SK-N-SH treated with all-trans-retinoic acid at 6 μM for 48 hours (cell line): ENCODE measurements at regions not wholly inside any gene's neighbourhood (a gene's known extent, or its start where the extent isn't known, plus 50 kb on each side); places are given as distances from the start of the nearest gene placed in this dataset.

Source experiments
- ATAC-seq: fragments of 200-7000 bp; cut with Tn5 transposase; 3 replicates; pipeline ENCODE4 v1.9.1; 2020; ENCODE audit warnings: mild to moderate bottlenecking, moderate library complexity
- ARNTL ChIP-seq: fragments of 450-650 bp; formaldehyde crosslinking; IDR thresholded peaks from 2 replicates; pipeline ENCODE4 v1.5.0; 2020; ENCODE audit warnings: low read depth, mild to moderate bottlenecking, moderate library complexity, borderline replicate concordance
- BACH2 ChIP-seq: fragments of 250-450 bp; sonication (Bioruptor Pico); IDR thresholded peaks from 2 replicates; pipeline ENCODE4 v1.9.0; 2021; ENCODE audit warnings: mild to moderate bottlenecking, borderline replicate concordance
- CREB5 ChIP-seq: fragments of 250-450 bp; sonication (Bioruptor Pico); IDR thresholded peaks from 2 replicates; pipeline ENCODE4 v1.5.1; 2020; ENCODE audit warnings: low read depth, mild to moderate bottlenecking, moderate library complexity
- CSDC2 ChIP-seq: fragments of 250-450 bp; sonication (Bioruptor Pico); IDR thresholded peaks from 2 replicates; pipeline ENCODE4 v1.5.0; 2020; ENCODE audit warnings: mild to moderate bottlenecking, moderate library complexity
- CSRNP3 ChIP-seq: fragments of 250-450 bp; sonication (Bioruptor Pico); IDR thresholded peaks from 2 replicates; pipeline ENCODE4 v1.5.1; 2021; ENCODE audit warnings: mild to moderate bottlenecking, moderate library complexity
- ESRRG ChIP-seq: fragments of 250-450 bp; sonication (Bioruptor Pico); IDR thresholded peaks from 2 replicates; pipeline ENCODE4 v1.6.1; 2021; ENCODE audit warnings: mild to moderate bottlenecking
- GLIS3 ChIP-seq: fragments of 250-450 bp; sonication (Bioruptor Pico); IDR thresholded peaks from 2 replicates; pipeline ENCODE4 v1.5.0; 2020; ENCODE audit warnings: mild to moderate bottlenecking, moderate library complexity
- ISL1 ChIP-seq: fragments of 250-450 bp; sonication (Bioruptor Pico); IDR thresholded peaks from 2 replicates; pipeline ENCODE4 v2.1.2; 2022; ENCODE audit warnings: mild to moderate bottlenecking, moderate library complexity
- OSR1 ChIP-seq: fragments of 250-450 bp; sonication (Bioruptor Pico); IDR thresholded peaks from 2 replicates; pipeline ENCODE4 v1.8.0; 2022; ENCODE audit warnings: moderate library complexity, mild to moderate bottlenecking, inconsistent platforms
- PPARA ChIP-seq: fragments of 250-450 bp; sonication (Bioruptor Pico); IDR thresholded peaks from 2 replicates; pipeline ENCODE4 v1.5.0; 2020; ENCODE audit warnings: mild to moderate bottlenecking, borderline replicate concordance
- RARB ChIP-seq: fragments of 250-450 bp; sonication (Bioruptor Pico); IDR thresholded peaks from 2 replicates; pipeline ENCODE4 v1.8.0; 2021; ENCODE audit warnings: mild to moderate bottlenecking, moderate library complexity
- SNAI2 ChIP-seq: fragments of 250-450 bp; sonication (Bioruptor Pico); IDR thresholded peaks from 2 replicates; pipeline ENCODE4 v1.5.0; 2020; ENCODE audit warnings: mild to moderate bottlenecking, moderate library complexity
- TCF4 ChIP-seq: fragments of 250-450 bp; sonication (Bioruptor Pico); IDR thresholded peaks from 2 replicates; pipeline ENCODE4 v1.8.0; 2021; ENCODE audit warnings: mild to moderate bottlenecking, moderate library complexity, borderline replicate concordance
- TOX ChIP-seq: fragments of 250-450 bp; sonication (Bioruptor Pico); IDR thresholded peaks from 2 replicates; pipeline ENCODE4 v1.8.0; 2021; ENCODE audit warnings: mild to moderate bottlenecking, moderate library complexity, borderline replicate concordance
- ZC3H10 ChIP-seq: fragments of 250-450 bp; sonication (Bioruptor Pico); IDR thresholded peaks from 2 replicates; pipeline ENCODE4 v1.5.1; 2021; ENCODE audit warnings: mild to moderate bottlenecking, moderate library complexity
- ZFP3 ChIP-seq: fragments of 250-450 bp; sonication (Bioruptor Pico); IDR thresholded peaks from 2 replicates; pipeline ENCODE4 v1.5.0; 2020; ENCODE audit warnings: mild to moderate bottlenecking, moderate library complexity
- ZFP30 ChIP-seq: fragments of 450-650 bp; formaldehyde crosslinking; IDR thresholded peaks from 2 replicates; pipeline ENCODE4 v1.5.0; 2022; ENCODE audit warnings: mild to moderate bottlenecking, moderate library complexity
- ZNF565 ChIP-seq: fragments of 450-650 bp; formaldehyde crosslinking; conservative IDR thresholded peaks from 2 replicates; pipeline ENCODE4 v1.5.0; 2020; ENCODE audit warnings: low read depth, mild to moderate bottlenecking, moderate library complexity
- ZNF70 ChIP-seq: fragments of 450-650 bp; formaldehyde crosslinking; IDR thresholded peaks from 2 replicates; pipeline ENCODE4 v1.5.0; 2020; ENCODE audit warnings: mild to moderate bottlenecking, moderate library complexity
- ZNF8 ChIP-seq: fragments of 450-650 bp; formaldehyde crosslinking; IDR thresholded peaks from 2 replicates; pipeline ENCODE4 v1.5.0; 2020; ENCODE audit warnings: mild to moderate bottlenecking, moderate library complexity
- TF ChIP-seq, protein P1 (sequence below): fragments of 250-450 bp; sonication (Bioruptor Pico); IDR thresholded peaks from 2 replicates; pipeline ENCODE4 v1.8.0; 2021; ENCODE audit warnings: low read depth, mild to moderate bottlenecking, moderate library complexity, borderline replicate concordance
- TF ChIP-seq, protein P2 (sequence below): fragments of 250-450 bp; sonication (Bioruptor Pico); IDR thresholded peaks from 2 replicates; pipeline ENCODE4 v1.8.0; 2020; ENCODE audit warnings: mild to moderate bottlenecking, moderate library complexity, borderline replicate concordance
- TF ChIP-seq, protein P3 (sequence below): fragments of 250-450 bp; sonication (Bioruptor Pico); IDR thresholded peaks from 2 replicates; pipeline ENCODE4 v1.5.0; 2020; ENCODE audit warnings: mild to moderate bottlenecking, moderate library complexity

GRCh38 chr4:4663028-4663427, 121.2 kb upstream of the STX18 start:
- ATAC-seq = no peak

DNA sequence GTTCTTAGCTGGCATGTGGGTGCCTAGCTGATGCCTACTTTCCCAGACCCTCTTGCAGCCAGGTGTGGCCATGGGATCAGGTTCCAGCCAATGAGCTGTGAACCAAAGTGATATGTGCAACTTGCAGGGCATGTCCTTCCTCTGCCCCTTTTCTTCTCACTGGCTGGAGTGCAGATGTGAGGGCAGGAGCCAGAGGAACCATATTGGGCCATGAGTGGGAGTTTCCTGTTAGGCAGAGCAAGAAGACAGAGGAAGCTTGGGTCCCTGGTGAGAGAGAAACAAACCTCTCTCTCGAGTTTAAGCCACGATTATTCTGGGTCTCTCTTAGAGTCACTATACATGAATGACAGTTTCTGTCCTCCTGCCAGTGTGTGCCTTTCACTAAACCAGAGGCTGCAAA, 120.4 kb upstream of the STX18 start:
- ATAC-seq = no peak
- no peak for TF ChIP-seq RARB
- TF ChIP-seq ZC3H10 (CRISPR knock-in tag) = no peak
- TF ChIP-seq ZNF70 = no peak
- TF ChIP-seq CREB5 = no peak
- TF ChIP-seq, protein P1, sequence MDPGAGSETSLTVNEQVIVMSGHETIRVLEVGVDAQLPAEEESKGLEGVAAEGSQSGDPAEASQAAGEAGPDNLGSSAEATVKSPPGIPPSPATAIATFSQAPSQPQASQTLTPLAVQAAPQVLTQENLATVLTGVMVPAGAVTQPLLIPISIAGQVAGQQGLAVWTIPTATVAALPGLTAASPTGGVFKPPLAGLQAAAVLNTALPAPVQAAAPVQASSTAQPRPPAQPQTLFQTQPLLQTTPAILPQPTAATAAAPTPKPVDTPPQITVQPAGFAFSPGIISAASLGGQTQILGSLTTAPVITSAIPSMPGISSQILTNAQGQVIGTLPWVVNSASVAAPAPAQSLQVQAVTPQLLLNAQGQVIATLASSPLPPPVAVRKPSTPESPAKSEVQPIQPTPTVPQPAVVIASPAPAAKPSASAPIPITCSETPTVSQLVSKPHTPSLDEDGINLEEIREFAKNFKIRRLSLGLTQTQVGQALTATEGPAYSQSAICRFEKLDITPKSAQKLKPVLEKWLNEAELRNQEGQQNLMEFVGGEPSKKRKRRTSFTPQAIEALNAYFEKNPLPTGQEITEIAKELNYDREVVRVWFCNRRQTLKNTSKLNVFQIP (CRISPR knock-in tag) = no peak
- no peak for TF ChIP-seq TOX (CRISPR knock-in tag)
- no peak for TF ChIP-seq ISL1
- no peak for TF ChIP-seq SNAI2
- no peak for TF ChIP-seq ARNTL (CRISPR knock-in tag)
- TF ChIP-seq GLIS3 (CRISPR knock-in tag) = no peak
- TF ChIP-seq ZFP3 (CRISPR knock-in tag) = no peak
- TF ChIP-seq, protein P2, sequence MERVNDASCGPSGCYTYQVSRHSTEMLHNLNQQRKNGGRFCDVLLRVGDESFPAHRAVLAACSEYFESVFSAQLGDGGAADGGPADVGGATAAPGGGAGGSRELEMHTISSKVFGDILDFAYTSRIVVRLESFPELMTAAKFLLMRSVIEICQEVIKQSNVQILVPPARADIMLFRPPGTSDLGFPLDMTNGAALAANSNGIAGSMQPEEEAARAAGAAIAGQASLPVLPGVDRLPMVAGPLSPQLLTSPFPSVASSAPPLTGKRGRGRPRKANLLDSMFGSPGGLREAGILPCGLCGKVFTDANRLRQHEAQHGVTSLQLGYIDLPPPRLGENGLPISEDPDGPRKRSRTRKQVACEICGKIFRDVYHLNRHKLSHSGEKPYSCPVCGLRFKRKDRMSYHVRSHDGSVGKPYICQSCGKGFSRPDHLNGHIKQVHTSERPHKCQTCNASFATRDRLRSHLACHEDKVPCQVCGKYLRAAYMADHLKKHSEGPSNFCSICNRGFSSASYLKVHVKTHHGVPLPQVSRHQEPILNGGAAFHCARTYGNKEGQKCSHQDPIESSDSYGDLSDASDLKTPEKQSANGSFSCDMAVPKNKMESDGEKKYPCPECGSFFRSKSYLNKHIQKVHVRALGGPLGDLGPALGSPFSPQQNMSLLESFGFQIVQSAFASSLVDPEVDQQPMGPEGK = no peak
- no peak for TF ChIP-seq TCF4 (CRISPR knock-in tag)
- TF ChIP-seq, protein P3, sequence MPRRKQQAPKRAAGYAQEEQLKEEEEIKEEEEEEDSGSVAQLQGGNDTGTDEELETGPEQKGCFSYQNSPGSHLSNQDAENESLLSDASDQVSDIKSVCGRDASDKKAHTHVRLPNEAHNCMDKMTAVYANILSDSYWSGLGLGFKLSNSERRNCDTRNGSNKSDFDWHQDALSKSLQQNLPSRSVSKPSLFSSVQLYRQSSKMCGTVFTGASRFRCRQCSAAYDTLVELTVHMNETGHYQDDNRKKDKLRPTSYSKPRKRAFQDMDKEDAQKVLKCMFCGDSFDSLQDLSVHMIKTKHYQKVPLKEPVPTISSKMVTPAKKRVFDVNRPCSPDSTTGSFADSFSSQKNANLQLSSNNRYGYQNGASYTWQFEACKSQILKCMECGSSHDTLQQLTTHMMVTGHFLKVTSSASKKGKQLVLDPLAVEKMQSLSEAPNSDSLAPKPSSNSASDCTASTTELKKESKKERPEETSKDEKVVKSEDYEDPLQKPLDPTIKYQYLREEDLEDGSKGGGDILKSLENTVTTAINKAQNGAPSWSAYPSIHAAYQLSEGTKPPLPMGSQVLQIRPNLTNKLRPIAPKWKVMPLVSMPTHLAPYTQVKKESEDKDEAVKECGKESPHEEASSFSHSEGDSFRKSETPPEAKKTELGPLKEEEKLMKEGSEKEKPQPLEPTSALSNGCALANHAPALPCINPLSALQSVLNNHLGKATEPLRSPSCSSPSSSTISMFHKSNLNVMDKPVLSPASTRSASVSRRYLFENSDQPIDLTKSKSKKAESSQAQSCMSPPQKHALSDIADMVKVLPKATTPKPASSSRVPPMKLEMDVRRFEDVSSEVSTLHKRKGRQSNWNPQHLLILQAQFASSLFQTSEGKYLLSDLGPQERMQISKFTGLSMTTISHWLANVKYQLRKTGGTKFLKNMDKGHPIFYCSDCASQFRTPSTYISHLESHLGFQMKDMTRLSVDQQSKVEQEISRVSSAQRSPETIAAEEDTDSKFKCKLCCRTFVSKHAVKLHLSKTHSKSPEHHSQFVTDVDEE (CRISPR knock-in tag) = no peak
- no peak for TF ChIP-seq BACH2 (CRISPR knock-in tag)
- no peak for TF ChIP-seq ZNF565
- no peak for TF ChIP-seq PPARA (CRISPR knock-in tag)

More at GRCh38 chr4:4663028-4663427, 121.2 kb upstream of the STX18 start:
- TF ChIP-seq CSRNP3 (CRISPR knock-in tag) = no peak
- TF ChIP-seq, protein P1 (CRISPR knock-in tag) = no peak
- TF ChIP-seq BACH2 (CRISPR knock-in tag) = no peak
- no peak for TF ChIP-seq SNAI2
- TF ChIP-seq ZFP30 = no peak
- TF ChIP-seq PPARA (CRISPR knock-in tag) = no peak
- no peak for TF ChIP-seq ZC3H10 (CRISPR knock-in tag)
- TF ChIP-seq ZNF8 = no peak
- no peak for TF ChIP-seq ESRRG (CRISPR knock-in tag)
- TF ChIP-seq OSR1 (CRISPR knock-in tag) = no peak
- no peak for TF ChIP-seq RARB
- no peak for TF ChIP-seq CSDC2 (CRISPR knock-in tag)
- no peak for TF ChIP-seq GLIS3 (CRISPR knock-in tag)
- no peak for TF ChIP-seq ISL1
- no peak for TF ChIP-seq CREB5
